Dedifferentiated amniotic fluid mesenchymal stem cell (primary cell): ENCODE measurements at regions not wholly inside any gene's neighbourhood (a gene's known extent, or its start where the extent isn't known, plus 50 kb on each side); places are given as distances from the start of the nearest gene placed in this dataset.
"Not testable (repeated sequence)": the region's sequence is repeated elsewhere in the genome, so short reads cannot be mapped to it uniquely, and the experiment has no call there.

ENCODE experiments used
- DNase-seq: peaks from one replicate; pipeline ENCODE4 v3.0.0-alpha.2; 2016; ENCODE audit errors: extremely low spot score

GRCh38 chr9:96131825-96132224 lies 170.2 kb downstream of the HSD17B3 start:
- no peak for DNase-seq

GRCh38 chr9:96130970-96131369 lies 171.0 kb downstream of the HSD17B3 start:
- no peak for DNase-seq

GRCh38 chr9:96129747-96130146 lies 172.2 kb downstream of the HSD17B3 start:
- no peak for DNase-seq

- DNase-seq, result no peak
Measured at GRCh38 chr9:96128880-96129279, 173.1 kb downstream of the HSD17B3 start.

- no peak for DNase-seq
Measured at GRCh38 chr9:96126321-96126881, 175.6 kb downstream of the HSD17B3 start.

- DNase-seq, result no peak
Measured at GRCh38 chr9:96125624-96126023, 176.4 kb downstream of the HSD17B3 start.

- peak; percentile 71 for DNase-seq
Measured at GRCh38 chr9:96122751-96123150, 179.2 kb downstream of the HSD17B3 start.

- no peak for DNase-seq
Measured at GRCh38 chr9:96122282-96122681, 179.7 kb downstream of the HSD17B3 start.

GRCh38 chr9:96121136-96121535 lies 180.8 kb downstream of the HSD17B3 start:
- no peak for DNase-seq

GRCh38 chr9:96117398-96118080 lies 184.4 kb downstream of the HSD17B3 start:
- DNase-seq, result no peak

- no peak for DNase-seq
Measured at GRCh38 chr9:96116275-96117064, 185.5 kb downstream of the HSD17B3 start.

- no peak for DNase-seq
Measured at GRCh38 chr9:96115836-96116235, 186.1 kb downstream of the HSD17B3 start.

- no peak for DNase-seq
Measured at GRCh38 chr9:96113032-96113431, 188.9 kb downstream of the HSD17B3 start.

GRCh38 chr9:96109680-96110351 lies 192.2 kb downstream of the HSD17B3 start:
- DNase-seq, result no peak

- DNase-seq, result no peak
Measured at GRCh38 chr9:96108691-96109380, 193.1 kb downstream of the HSD17B3 start.

- DNase-seq, result no peak
Measured at GRCh38 chr9:96107436-96107835, 194.5 kb downstream of the HSD17B3 start.

- DNase-seq, result no peak
Measured at GRCh38 chr9:96100385-96101300, 201.3 kb downstream of the HSD17B3 start.

GRCh38 chr9:96090630-96091029 lies 211.3 kb downstream of the HSD17B3 start:
- not testable (repeated sequence) for DNase-seq

GRCh38 chr9:96089452-96090085 lies 212.4 kb downstream of the HSD17B3 start:
- no peak for DNase-seq

- DNase-seq, result no peak
Measured at GRCh38 chr9:96088510-96088909, 213.0 kb downstream of the ERCC6L2 start.
